ENCODE measurements at regions not wholly inside any gene's neighbourhood (a gene's known extent, or its start where the extent isn't known, plus 50 kb on each side); places are given as distances from the start of the nearest gene placed in this dataset.

GRCh38 chr2:16251511-16252225 lies 311.3 kb downstream of the MYCN start:
- no peak for TF ChIP-seq ZNF274 (IDR thresholded peaks at IDR 0.05; ENCODE audit: low read depth, low read length)
- TF ChIP-seq SUZ12 (IDR thresholded peaks at IDR 0.05; ENCODE audit: extremely low read depth, insufficient read depth, insufficient read length): no peak
- no peak for TF ChIP-seq YY1 (IDR thresholded peaks at IDR 0.05; ENCODE audit: insufficient read depth, insufficient read length)
